GM21390 (cell line): ENCODE measurements at regions not wholly inside any gene's neighbourhood (a gene's known extent, or its start where the extent isn't known, plus 50 kb on each side); places are given as distances from the start of the nearest gene placed in this dataset.
"Not testable (repeated sequence)": the region's sequence is repeated elsewhere in the genome, so short reads cannot be mapped to it uniquely, and the experiment has no call there.

ENCODE experiments used
- ATAC-seq: cut with Tn5 transposase; IDR thresholded peaks from one replicate; pipeline ENCODE4 v1.9.1; 2021; ENCODE audit not compliant: unreplicated experiment

- ATAC-seq, result no peak
These were observed 247.7 kb upstream of the RFX3 start for GRCh38 chr9:3773362-3774060.

GRCh38 chr9:3769646-3770045, 243.8 kb upstream of the RFX3 start:
- no peak for ATAC-seq

GRCh38 chr9:3768712-3769457, 243.1 kb upstream of the RFX3 start:
- no peak for ATAC-seq

GRCh38 chr9:3768286-3768685, 242.5 kb upstream of the RFX3 start:
- no peak for ATAC-seq

- no peak for ATAC-seq
These were observed 236.3 kb upstream of the RFX3 start for GRCh38 chr9:3762076-3762475.

GRCh38 chr9:3760031-3760430, 234.2 kb upstream of the RFX3 start:
- no peak for ATAC-seq

- peak; percentile 58 for ATAC-seq
These were observed 233.2 kb upstream of the RFX3 start for GRCh38 chr9:3758816-3759576.

GRCh38 chr9:3756071-3756470, 230.3 kb upstream of the RFX3 start:
- no peak for ATAC-seq

- no peak for ATAC-seq
These were observed 225.4 kb upstream of the RFX3 start for GRCh38 chr9:3751125-3751758.

GRCh38 chr9:3750321-3750720, 224.5 kb upstream of the RFX3 start:
- no peak for ATAC-seq

GRCh38 chr9:3746296-3747275, 220.8 kb upstream of the RFX3 start:
- ATAC-seq, result no peak

GRCh38 chr9:3743901-3744413, 218.2 kb upstream of the RFX3 start:
- ATAC-seq, result no peak

GRCh38 chr9:3742586-3742985, 216.8 kb upstream of the RFX3 start:
- no peak for ATAC-seq

- ATAC-seq, result no peak
These were observed 215.9 kb upstream of the RFX3 start for GRCh38 chr9:3741729-3742128.

- ATAC-seq, result no peak
These were observed 215.1 kb upstream of the RFX3 start for GRCh38 chr9:3740690-3741419.

- ATAC-seq, result no peak
These were observed 210.4 kb upstream of the RFX3 start for GRCh38 chr9:3736161-3736560.

GRCh38 chr9:3735251-3735650, 209.4 kb upstream of the RFX3 start:
- no peak for ATAC-seq

GRCh38 chr9:3733527-3734262, 207.9 kb upstream of the RFX3 start:
- not testable (repeated sequence) for ATAC-seq

GRCh38 chr9:3733039-3733408, 207.2 kb upstream of the RFX3 start:
- no peak for ATAC-seq
